Upper lobe of left lung (tissue), 6 donors: ENCODE measurements at regions not wholly inside any gene's neighbourhood (a gene's known extent, or its start where the extent isn't known, plus 50 kb on each side); places are given as distances from the start of the nearest gene placed in this dataset.

Experiments used
- ATAC-seq, 2 donors: fragments of 200-7000 bp; cut with Tn5 transposase; one replicate each; pipeline ENCODE4 v1.9.1; 2022; ENCODE audit warnings: mild to moderate bottlenecking in 2 of 2, moderate library complexity in 2 of 2; ENCODE audit not compliant: low FRiP score in 2 of 2
- DNase-seq, 2 donors: peaks; one replicate each; pipeline ENCODE4 v3.0.0-alpha.2; 2019 to 2020
- H3K27ac ChIP-seq, 4 donors: fragments of 200-600 bp; sonication (generic); one replicate each; pipeline ENCODE4 v1.5.1; 2016 to 2019
- H3K27me3 ChIP-seq, 4 donors: fragments of 200-600 bp; sonication (generic); one replicate each; pipeline ENCODE4 v1.5.1; 2017 to 2019
- H3K36me3 ChIP-seq, 4 donors: fragments of 200-600 bp; sonication (generic); one replicate each; pipeline ENCODE4 v1.5.1; 2016 to 2019
- H3K4me1 ChIP-seq, 4 donors: fragments of 200-600 bp; sonication (generic); one replicate each; pipeline ENCODE4 v1.5.1; 2018 to 2019
- H3K4me3 ChIP-seq, 4 donors: fragments of 200-600 bp; sonication (generic); one replicate each; pipeline ENCODE4 v1.5.1; 2017 to 2019; ENCODE audit warnings: mild to moderate bottlenecking in 2 of 4, moderate library complexity in 1 of 4
- H3K9me3 ChIP-seq, 4 donors: fragments of 200-600 bp; sonication (generic); one replicate each; pipeline ENCODE4 v1.5.1; 2018 to 2019
- CTCF ChIP-seq, 6 experiments: fragments of 450-650 bp in 4 of 6; fragments of 200-600 bp in 2 of 6; sonication (generic) in 2 of 6; IDR thresholded peaks; one replicate each; pipeline ENCODE4 v1.5.1; 2016 to 2019; ENCODE audit warnings: antibody characterized with exemption in 6 of 6
- EP300 ChIP-seq, 4 donors: sonication (generic); formaldehyde crosslinking; IDR thresholded peaks; one replicate each; pipeline ENCODE4 v1.5.1; 2017; ENCODE audit warnings: antibody characterized with exemption in 4 of 4, control low read depth in 2 of 4
- POLR2A ChIP-seq, 4 donors: fragments of 450-650 bp; IDR thresholded peaks; one replicate each; pipeline ENCODE4 v1.5.1; 2016 to 2017; ENCODE audit warnings: antibody characterized with exemption in 4 of 4, mild to moderate bottlenecking in 2 of 4
- POLR2AphosphoS5 ChIP-seq, 2 donors: sonication (generic); formaldehyde crosslinking; IDR thresholded peaks; one replicate each; pipeline ENCODE4 v1.5.1; 2017; ENCODE audit warnings: antibody characterized with exemption in 2 of 2
- WGBS, 2 donors: methylation state at CpG; one replicate each; pipeline ENCODE4 v1.1.5; 2017 to 2018; 5-methylcytosine and 5-hydroxymethylcytosine counted together
- donor health status: DM: no; HTN: no; CAD: no; lungs with moderate emphysema.
- donor health status: DM: no; HTN: yes; CAD: no; lungs with severe emphysema.

- no peaks in the 10 kb centered on the region for H3K27me3 ChIP-seq
- no peak for ATAC-seq
These were observed 328.4 kb downstream of the RAB3C start for GRCh38 chr5:58911270-58911669.

GRCh38 chr5:58912116-58912515 is 329.2 kb downstream of the RAB3C start:
- WGBS, 2 donors, result 81 to 93% methylated on average over 1 of the region's 1 CpG
- TF ChIP-seq POLR2A (IDR thresholded peaks at IDR 0.05), result no peak
- no peak for TF ChIP-seq CTCF (IDR thresholded peaks at IDR 0.05)
- no peak for TF ChIP-seq POLR2AphosphoS5 (IDR thresholded peaks at IDR 0.05)
- no peak for TF ChIP-seq EP300 (IDR thresholded peaks at IDR 0.05)
- H3K9me3 ChIP-seq, result no peaks in the 10 kb centered on the region
- DNase-seq, result no peak
- no peak for ATAC-seq
- H3K27ac ChIP-seq, result no peak overlapping the region
- no peaks in the 10 kb centered on the region for H3K4me1 ChIP-seq
- H3K4me3 ChIP-seq, result no peak overlapping the region
- H3K27me3 ChIP-seq, result no peaks in the 10 kb centered on the region
- H3K36me3 ChIP-seq, result no peaks in the 10 kb centered on the region

More at GRCh38 chr5:58911270-58911669, 328.4 kb downstream of the RAB3C start:
- no peak overlapping the region for H3K27ac ChIP-seq
- H3K4me3 ChIP-seq, result no peak overlapping the region
- TF ChIP-seq POLR2A (IDR thresholded peaks at IDR 0.05), result no peak
- 89 to 91% methylated on average over 7 of the region's 7 CpGs for WGBS, 2 donors
- no peak for DNase-seq
- no peaks in the 10 kb centered on the region for H3K36me3 ChIP-seq
- no peaks in the 10 kb centered on the region for H3K9me3 ChIP-seq
- H3K4me1 ChIP-seq, result no peaks in the 10 kb centered on the region

- Histone ChIP-seq H3K9me3 (no peaks in the 10 kb centered on the region), H3K36me3 (no peaks in the 10 kb centered on the region), H3K27me3 (no peaks in the 10 kb centered on the region), H3K4me3 (no peak overlapping the region), H3K27ac (no peak overlapping the region), H3K4me1 (no peaks in the 10 kb centered on the region)
- ATAC-seq (no peak), DNase-seq (peak in 1 of 2 donors; percentile 53)
- no peak for TF ChIP-seq EP300 (IDR thresholded peaks at IDR 0.05)
- TF ChIP-seq CTCF (IDR thresholded peaks at IDR 0.05), result no peak
- TF ChIP-seq POLR2A (IDR thresholded peaks at IDR 0.05), result no peak
- no peak for TF ChIP-seq POLR2AphosphoS5 (IDR thresholded peaks at IDR 0.05)
- 79 to 85% methylated on average over 6 of the region's 6 CpGs for WGBS, 2 donors
These were observed 330.6 kb downstream of the RAB3C start for GRCh38 chr5:58913406-58913990.

- H3K9me3 ChIP-seq, result no peaks in the 10 kb centered on the region
- peaks cover 0 to 4% (median 0%) of the 10 kb centered on the region in 4 donors for H3K4me1 ChIP-seq
- 73 to 75% methylated on average over 3 of the region's 3 CpGs for WGBS, 2 donors
- no peaks in the 10 kb centered on the region for H3K27me3 ChIP-seq
- no peaks in the 10 kb centered on the region for H3K36me3 ChIP-seq
- H3K27ac ChIP-seq, result no peak overlapping the region
- DNase-seq (no peak), ATAC-seq (no peak)
- TF ChIP-seq CTCF (IDR thresholded peaks at IDR 0.05) (no peak), POLR2AphosphoS5 (IDR thresholded peaks at IDR 0.05) (no peak), EP300 (IDR thresholded peaks at IDR 0.05) (no peak), POLR2A (IDR thresholded peaks at IDR 0.05) (no peak)
- H3K4me3 ChIP-seq, result no peak overlapping the region
These were observed 335.3 kb downstream of the RAB3C start for GRCh38 chr5:58918021-58918729.
